SK-N-SH (cell line): ENCODE measurements at regions not wholly inside any gene's neighbourhood (a gene's known extent, or its start where the extent isn't known, plus 50 kb on each side); places are given as distances from the start of the nearest gene placed in this dataset.

Experiments
- CTCF ChIA-PET: fragments of 300-600, 350-600 bp; formaldehyde crosslinking; extraction: SDS; loops from one replicate; lab custom pipeline; 2021; lab: Yijun Ruan, JAX
- POLR2A ChIA-PET: fragments of 350-600 bp; sonication (Branson Sonifier 250); formaldehyde crosslinking; extraction: SDS; loops from one replicate; lab custom pipeline; 2020; ENCODE audit warnings: antibody characterized with exemption, inconsistent platforms; lab: Yijun Ruan, JAX
- DNase-seq: peaks from one replicate; pipeline ENCODE4 v3.0.0; 2012
- H2AFZ ChIP-seq: fragments of 200-600 bp; sonication (generic); 2 replicates; pipeline ENCODE4 v1.8.1; 2016; ENCODE audit warnings: antibody characterized with exemption, mild to moderate bottlenecking, low read depth
- H3F3A ChIP-seq: fragments of 200-600 bp; sonication (generic); replicated peaks from 2 replicates; pipeline ENCODE3; 2016; ENCODE audit warnings: antibody characterized with exemption, mild to moderate bottlenecking; ENCODE audit not compliant: insufficient read depth
- H3K27ac ChIP-seq, 2 experiments: fragments of 200-500 bp in 1 of 2; fragments of 200-600 bp in 1 of 2; sonication (Bioruptor generic) in 1 of 2; sonication (generic), shearing (Covaris generic) in 1 of 2; 2 replicates each; pipeline versions ENCODE4 v1.5.1 to v1.6.1; 2014 to 2016; ENCODE audit warnings: low read depth in 2 of 2, inconsistent platforms in 1 of 2, low read length in 1 of 2, mild to moderate bottlenecking in 1 of 2, mixed read lengths in 1 of 2
- H3K27me3 ChIP-seq: fragments of 200-600 bp; sonication (generic), shearing (Covaris generic); 2 replicates; pipeline ENCODE4 v1.6.1; 2016; ENCODE audit warnings: mixed run types; ENCODE audit not compliant: insufficient read depth
- H3K36me3 ChIP-seq, 2 experiments: fragments of 200-500 bp in 1 of 2; fragments of 200-600 bp in 1 of 2; sonication (Bioruptor generic) in 1 of 2; sonication (generic) in 1 of 2; replicated peaks in 1 of 2; 2 replicates each; pipeline versions ENCODE3 to v1.5.1; 2014 to 2016; ENCODE audit warnings: low read length in 1 of 2, mild to moderate bottlenecking in 1 of 2; ENCODE audit not compliant: insufficient read depth in 2 of 2, control insufficient read depth in 1 of 2
- H3K4me1 ChIP-seq, 2 experiments: fragments of 200-500 bp in 1 of 2; fragments of 200-600 bp in 1 of 2; sonication (Bioruptor generic) in 1 of 2; sonication (generic), shearing (Covaris generic) in 1 of 2; 2 replicates each; pipeline versions ENCODE4 v1.5.1 to v1.6.1; 2014 to 2016; ENCODE audit warnings: low read depth in 1 of 2, low read length in 1 of 2, mixed run types in 1 of 2; ENCODE audit not compliant: insufficient read depth in 2 of 2, control insufficient read depth in 1 of 2
- H3K4me2 ChIP-seq: fragments of 200-600 bp; sonication (generic), shearing (Covaris generic); 2 replicates; pipeline ENCODE4 v1.6.1; 2017; ENCODE audit warnings: mixed run types
- H3K4me3 ChIP-seq, 2 experiments: fragments of 200-500 bp in 1 of 2; fragments of 200-600 bp in 1 of 2; sonication (Bioruptor generic) in 1 of 2; sonication (generic), shearing (Covaris generic) in 1 of 2; 2 replicates each; pipeline versions ENCODE4 v1.5.1 to v1.8.1; 2014 to 2016; ENCODE audit warnings: low read depth in 2 of 2, inconsistent platforms in 1 of 2, low read length in 1 of 2, mild to moderate bottlenecking in 1 of 2, mixed read lengths in 1 of 2, moderate library complexity in 1 of 2
- H3K79me2 ChIP-seq: fragments of 200-600 bp; sonication (generic); 2 replicates; pipeline ENCODE4 v1.8.1; 2017; ENCODE audit warnings: mild to moderate bottlenecking; ENCODE audit not compliant: insufficient read depth
- H3K9ac ChIP-seq: fragments of 200-600 bp; sonication (generic); 2 replicates; pipeline ENCODE4 v1.6.1; 2017; ENCODE audit warnings: mixed run types
- H3K9me2 ChIP-seq: fragments of 200-600 bp; sonication (generic); 2 replicates; pipeline ENCODE4 v1.6.1; 2017; ENCODE audit warnings: mixed run types
- H3K9me3 ChIP-seq: fragments of 200-600 bp; sonication (generic); 2 replicates; pipeline ENCODE4 v1.6.1; 2017; ENCODE audit warnings: mixed run types, mild to moderate bottlenecking, moderate library complexity
- H4K20me1 ChIP-seq: fragments of 200-600 bp; sonication (generic); 2 replicates; pipeline ENCODE4 v1.6.1; 2017; ENCODE audit warnings: mild to moderate bottlenecking, mixed run types; ENCODE audit not compliant: insufficient read depth
- ELF1 ChIP-seq: IDR thresholded peaks from 2 replicates; pipeline ENCODE4 v1.4.0; 2012
- EP300 ChIP-seq, 2 experiments: IDR thresholded peaks; 2 replicates each; pipeline versions ENCODE4 v1.4.0 to v1.6.1; 2012; ENCODE audit warnings: borderline replicate concordance in 1 of 2, low read depth in 1 of 2, low read length in 1 of 2
- EZH2phosphoT487 ChIP-seq: fragments of 200-600 bp; sonication (generic); IDR thresholded peaks from 2 replicates; pipeline ENCODE4 v1.6.1; 2017; ENCODE audit warnings: low read depth, mixed run types, mild to moderate bottlenecking, antibody characterized with exemption, moderate library complexity, borderline replicate concordance
- FOXJ3 ChIP-seq: sonication (generic); formaldehyde crosslinking; IDR thresholded peaks from 2 replicates; pipeline ENCODE4 v1.5.1; 2020; ENCODE audit warnings: mild to moderate bottlenecking, missing genetic modification reagents
- JUND ChIP-seq: IDR thresholded peaks from 2 replicates; pipeline ENCODE4 v1.4.0; 2012
- MEF2A ChIP-seq: IDR thresholded peaks from 2 replicates; pipeline ENCODE4 v1.4.0; 2012; ENCODE audit warnings: low read depth, borderline replicate concordance
- NRF1 ChIP-seq: IDR thresholded peaks from 2 replicates; pipeline ENCODE4 v1.6.1; 2012; ENCODE audit warnings: low read depth, mild to moderate bottlenecking, low read length
- RAD21 ChIP-seq: IDR thresholded peaks from 2 replicates; pipeline ENCODE4 v1.6.1; 2012; ENCODE audit warnings: mild to moderate bottlenecking, low read length
- RCOR1 ChIP-seq: fragments of 150-350 bp; IDR thresholded peaks from 2 replicates; pipeline ENCODE4 v1.6.1; 2017; ENCODE audit warnings: antibody characterized with exemption, low read length
- REST ChIP-seq: IDR thresholded peaks from 2 replicates; pipeline ENCODE4 v1.6.1; 2012; ENCODE audit warnings: mild to moderate bottlenecking, low read depth, low read length, moderate library complexity
- RXRA ChIP-seq: IDR thresholded peaks from 2 replicates; pipeline ENCODE4 v1.4.0; 2012; ENCODE audit warnings: low read depth, mild to moderate bottlenecking, borderline replicate concordance
- SIN3A ChIP-seq: IDR thresholded peaks from 2 replicates; pipeline ENCODE4 v1.6.1; 2012; ENCODE audit warnings: low read depth, mild to moderate bottlenecking, low read length, moderate library complexity, borderline replicate concordance
- SMC3 ChIP-seq: IDR thresholded peaks from 2 replicates; pipeline ENCODE4 v1.6.1; 2012; ENCODE audit warnings: low read depth, low read length, improper control_type of control experiment
- TAF1 ChIP-seq: IDR thresholded peaks from 2 replicates; pipeline ENCODE4 v1.6.1; 2012; ENCODE audit warnings: low read depth, mild to moderate bottlenecking, low read length, moderate library complexity, borderline replicate concordance
- TEAD4 ChIP-seq: IDR thresholded peaks from 2 replicates; pipeline ENCODE4 v1.4.0; 2012; ENCODE audit warnings: mild to moderate bottlenecking, borderline replicate concordance; ENCODE audit not compliant: insufficient read depth
- USF2 ChIP-seq: fragments of 150-350 bp; IDR thresholded peaks from 2 replicates; pipeline ENCODE4 v1.6.1; 2017; ENCODE audit warnings: antibody characterized with exemption, low read length, low read depth, borderline replicate concordance
- WGBS: methylation state at CpG from one replicate; pipeline ENCODE4 v1.1.6; 2017; ENCODE audit warnings: low lambda C conversion rate; 5-methylcytosine and 5-hydroxymethylcytosine counted together
- TF ChIP-seq, protein P1 (sequence below): IDR thresholded peaks from 2 replicates; pipeline ENCODE4 v1.4.0; 2012; ENCODE audit warnings: low read depth, borderline replicate concordance

GRCh38 chrX:46433892-46434291 lies 111.3 kb downstream of the ZNF674 start:
- Histone ChIP-seq H3K27me3 (peaks cover 5% of the 10 kb centered on the region; the same call in 1 of the 2 replicates), H3K4me1 (no peaks in the 10 kb centered on the region), H3K36me3 (no peaks in the 10 kb centered on the region), H3K4me2 (no peak overlapping the region), H3K9me3 (no peaks in the 10 kb centered on the region), H3K9ac (no peak overlapping the region), H3K79me2 (no peaks in the 10 kb centered on the region), H3K9me2 (no peaks in the 10 kb centered on the region), H3K4me3 (no peak overlapping the region), H3F3A (no peaks in the 10 kb centered on the region), H2AFZ (no peak overlapping the region), H3K27ac (no peak overlapping the region), H4K20me1 (no peaks in the 10 kb centered on the region)
- TF ChIP-seq FOXJ3 (CRISPR knock-in tag) (no peak), TAF1 (no peak), MEF2A (no peak), ELF1 (no peak), EP300 (IDR thresholded peaks at IDR 0.05; ENCODE audit: borderline replicate concordance in 1 of 2, low read depth in 1 of 2, low read length in 1 of 2) (no peak), RCOR1 (no peak), RXRA (no peak), USF2 (no peak), TEAD4 (no peak), EZH2phosphoT487 (no peak), NRF1 (no peak), RAD21 (no peak), SMC3 (no peak), JUND (no peak), REST (no peak), SIN3A (no peak)
- TF ChIP-seq, protein P1, sequence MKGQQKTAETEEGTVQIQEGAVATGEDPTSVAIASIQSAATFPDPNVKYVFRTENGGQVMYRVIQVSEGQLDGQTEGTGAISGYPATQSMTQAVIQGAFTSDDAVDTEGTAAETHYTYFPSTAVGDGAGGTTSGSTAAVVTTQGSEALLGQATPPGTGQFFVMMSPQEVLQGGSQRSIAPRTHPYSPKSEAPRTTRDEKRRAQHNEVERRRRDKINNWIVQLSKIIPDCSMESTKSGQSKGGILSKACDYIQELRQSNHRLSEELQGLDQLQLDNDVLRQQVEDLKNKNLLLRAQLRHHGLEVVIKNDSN, result no peak
- no peak for DNase-seq
- WGBS, result 7% methylated on average over 2 of the region's 2 CpGs
- POLR2A ChIA-PET, result no interaction called here
- CTCF ChIA-PET, result no interaction called here
